ENCODE measurements at regions not wholly inside any gene's neighbourhood (a gene's known extent, or its start where the extent isn't known, plus 50 kb on each side); places are given as distances from the start of the nearest gene placed in this dataset.

- TF ChIP-seq, protein P1, sequence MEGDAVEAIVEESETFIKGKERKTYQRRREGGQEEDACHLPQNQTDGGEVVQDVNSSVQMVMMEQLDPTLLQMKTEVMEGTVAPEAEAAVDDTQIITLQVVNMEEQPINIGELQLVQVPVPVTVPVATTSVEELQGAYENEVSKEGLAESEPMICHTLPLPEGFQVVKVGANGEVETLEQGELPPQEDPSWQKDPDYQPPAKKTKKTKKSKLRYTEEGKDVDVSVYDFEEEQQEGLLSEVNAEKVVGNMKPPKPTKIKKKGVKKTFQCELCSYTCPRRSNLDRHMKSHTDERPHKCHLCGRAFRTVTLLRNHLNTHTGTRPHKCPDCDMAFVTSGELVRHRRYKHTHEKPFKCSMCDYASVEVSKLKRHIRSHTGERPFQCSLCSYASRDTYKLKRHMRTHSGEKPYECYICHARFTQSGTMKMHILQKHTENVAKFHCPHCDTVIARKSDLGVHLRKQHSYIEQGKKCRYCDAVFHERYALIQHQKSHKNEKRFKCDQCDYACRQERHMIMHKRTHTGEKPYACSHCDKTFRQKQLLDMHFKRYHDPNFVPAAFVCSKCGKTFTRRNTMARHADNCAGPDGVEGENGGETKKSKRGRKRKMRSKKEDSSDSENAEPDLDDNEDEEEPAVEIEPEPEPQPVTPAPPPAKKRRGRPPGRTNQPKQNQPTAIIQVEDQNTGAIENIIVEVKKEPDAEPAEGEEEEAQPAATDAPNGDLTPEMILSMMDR (IDR thresholded peaks at IDR 0.05) = no peak
- TF ChIP-seq POLR2AphosphoS5 (IDR thresholded peaks at IDR 0.05; ENCODE audit: insufficient read depth in 1 of 2, low read depth in 1 of 2) (no peak), POLR2A (IDR thresholded peaks at IDR 0.05) (no peak)
These were observed 131.3 kb downstream of the CHST1 start for GRCh38 chr11:45534132-45534531.

Measured in vagina (tissue), 2 donors.